ENCODE measurements at regions not wholly inside any gene's neighbourhood (a gene's known extent, or its start where the extent isn't known, plus 50 kb on each side); places are given as distances from the start of the nearest gene placed in this dataset.

DNA sequence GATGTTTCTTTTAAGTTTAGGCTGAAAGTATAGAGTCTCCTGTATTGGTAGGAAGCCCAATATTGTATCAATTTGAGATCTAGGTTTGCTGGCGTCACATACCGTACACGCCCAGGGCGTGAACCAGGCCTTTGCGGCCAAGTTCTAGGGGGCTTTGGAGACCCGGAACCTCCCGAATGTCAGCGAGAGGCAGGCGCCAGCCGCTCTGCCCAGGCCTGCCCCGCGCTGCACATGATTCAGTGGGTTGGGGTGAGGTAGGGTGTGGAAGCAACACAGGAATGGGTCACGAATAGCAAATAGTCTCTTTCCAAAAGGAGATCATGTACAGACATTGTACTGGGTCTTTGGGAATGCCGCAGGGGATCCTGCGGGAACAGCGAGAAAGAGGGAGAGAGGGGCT is 195.7 kb upstream of the FAT1 start:
- TF ChIP-seq, protein P1, sequence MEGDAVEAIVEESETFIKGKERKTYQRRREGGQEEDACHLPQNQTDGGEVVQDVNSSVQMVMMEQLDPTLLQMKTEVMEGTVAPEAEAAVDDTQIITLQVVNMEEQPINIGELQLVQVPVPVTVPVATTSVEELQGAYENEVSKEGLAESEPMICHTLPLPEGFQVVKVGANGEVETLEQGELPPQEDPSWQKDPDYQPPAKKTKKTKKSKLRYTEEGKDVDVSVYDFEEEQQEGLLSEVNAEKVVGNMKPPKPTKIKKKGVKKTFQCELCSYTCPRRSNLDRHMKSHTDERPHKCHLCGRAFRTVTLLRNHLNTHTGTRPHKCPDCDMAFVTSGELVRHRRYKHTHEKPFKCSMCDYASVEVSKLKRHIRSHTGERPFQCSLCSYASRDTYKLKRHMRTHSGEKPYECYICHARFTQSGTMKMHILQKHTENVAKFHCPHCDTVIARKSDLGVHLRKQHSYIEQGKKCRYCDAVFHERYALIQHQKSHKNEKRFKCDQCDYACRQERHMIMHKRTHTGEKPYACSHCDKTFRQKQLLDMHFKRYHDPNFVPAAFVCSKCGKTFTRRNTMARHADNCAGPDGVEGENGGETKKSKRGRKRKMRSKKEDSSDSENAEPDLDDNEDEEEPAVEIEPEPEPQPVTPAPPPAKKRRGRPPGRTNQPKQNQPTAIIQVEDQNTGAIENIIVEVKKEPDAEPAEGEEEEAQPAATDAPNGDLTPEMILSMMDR (tag by site-specific recombination; IDR thresholded peaks at IDR 0.05), result no peak
- TF ChIP-seq EGR2 (tag by site-specific recombination; IDR thresholded peaks at IDR 0.05; ENCODE audit: low read depth) (no peak), MYNN (tag by site-specific recombination; IDR thresholded peaks at IDR 0.05; ENCODE audit: borderline replicate concordance) (no peak), ZNF549 (tag by site-specific recombination; IDR thresholded peaks at IDR 0.05) (no peak), HOXA7 (CRISPR knock-in tag; IDR thresholded peaks at IDR 0.05; ENCODE audit: borderline replicate concordance) (no peak), PRDM1 (tag by site-specific recombination; IDR thresholded peaks at IDR 0.05) (no peak)
- TF ChIP-seq, protein P2, sequence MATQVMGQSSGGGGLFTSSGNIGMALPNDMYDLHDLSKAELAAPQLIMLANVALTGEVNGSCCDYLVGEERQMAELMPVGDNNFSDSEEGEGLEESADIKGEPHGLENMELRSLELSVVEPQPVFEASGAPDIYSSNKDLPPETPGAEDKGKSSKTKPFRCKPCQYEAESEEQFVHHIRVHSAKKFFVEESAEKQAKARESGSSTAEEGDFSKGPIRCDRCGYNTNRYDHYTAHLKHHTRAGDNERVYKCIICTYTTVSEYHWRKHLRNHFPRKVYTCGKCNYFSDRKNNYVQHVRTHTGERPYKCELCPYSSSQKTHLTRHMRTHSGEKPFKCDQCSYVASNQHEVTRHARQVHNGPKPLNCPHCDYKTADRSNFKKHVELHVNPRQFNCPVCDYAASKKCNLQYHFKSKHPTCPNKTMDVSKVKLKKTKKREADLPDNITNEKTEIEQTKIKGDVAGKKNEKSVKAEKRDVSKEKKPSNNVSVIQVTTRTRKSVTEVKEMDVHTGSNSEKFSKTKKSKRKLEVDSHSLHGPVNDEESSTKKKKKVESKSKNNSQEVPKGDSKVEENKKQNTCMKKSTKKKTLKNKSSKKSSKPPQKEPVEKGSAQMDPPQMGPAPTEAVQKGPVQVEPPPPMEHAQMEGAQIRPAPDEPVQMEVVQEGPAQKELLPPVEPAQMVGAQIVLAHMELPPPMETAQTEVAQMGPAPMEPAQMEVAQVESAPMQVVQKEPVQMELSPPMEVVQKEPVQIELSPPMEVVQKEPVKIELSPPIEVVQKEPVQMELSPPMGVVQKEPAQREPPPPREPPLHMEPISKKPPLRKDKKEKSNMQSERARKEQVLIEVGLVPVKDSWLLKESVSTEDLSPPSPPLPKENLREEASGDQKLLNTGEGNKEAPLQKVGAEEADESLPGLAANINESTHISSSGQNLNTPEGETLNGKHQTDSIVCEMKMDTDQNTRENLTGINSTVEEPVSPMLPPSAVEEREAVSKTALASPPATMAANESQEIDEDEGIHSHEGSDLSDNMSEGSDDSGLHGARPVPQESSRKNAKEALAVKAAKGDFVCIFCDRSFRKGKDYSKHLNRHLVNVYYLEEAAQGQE (tag by site-specific recombination; IDR thresholded peaks at IDR 0.05), result no peak

Measured in HEK293 (cell line).